GM12892 (cell line): ENCODE measurements at regions not wholly inside any gene's neighbourhood (a gene's known extent, or its start where the extent isn't known, plus 50 kb on each side); places are given as distances from the start of the nearest gene placed in this dataset.

Experiments used
- DNase-seq: peaks from one replicate; pipeline ENCODE4 v3.0.0; 2011; ENCODE audit not compliant: insufficient read length
- FAIRE-seq: peaks from 2 replicates; lab custom pipeline; 2011; peaks lifted over from hg19 to GRCh38; lab: Jason Lieb, UNC
- POLR2A ChIP-seq: IDR thresholded peaks from 2 replicates; pipeline ENCODE4 v1.6.1; 2011; ENCODE audit warnings: low read depth, low read length, control low read depth
- POLR2AphosphoS5 ChIP-seq: IDR thresholded peaks from 2 replicates; pipeline ENCODE4 v1.6.1; 2011; ENCODE audit warnings: low read depth, low read length, control low read depth
- TAF1 ChIP-seq: IDR thresholded peaks from 2 replicates; pipeline ENCODE4 v1.6.1; 2011; ENCODE audit warnings: low read depth, mild to moderate bottlenecking, control low read depth, low read length, borderline replicate concordance

GRCh38 chr5:121752149-121752548, 99.5 kb upstream of the FTMT start:
- DNase-seq (no peak), FAIRE-seq (no peak)
- TF ChIP-seq POLR2A (no peak), POLR2AphosphoS5 (no peak), TAF1 (no peak)

GRCh38 chr5:121755266-121755665, 96.4 kb upstream of the FTMT start:
- TF ChIP-seq TAF1 (no peak), POLR2AphosphoS5 (no peak), POLR2A (no peak)
- FAIRE-seq, result no peak
- no peak for DNase-seq

GRCh38 chr5:121757753-121758152, 93.9 kb upstream of the FTMT start:
- no peak for FAIRE-seq
- TF ChIP-seq TAF1 (no peak), POLR2A (no peak), POLR2AphosphoS5 (no peak)
- DNase-seq, result no peak

GRCh38 chr5:121758615-121759014, 93.1 kb upstream of the FTMT start:
- FAIRE-seq (no peak), DNase-seq (no peak)
- TF ChIP-seq POLR2AphosphoS5 (no peak), POLR2A (no peak), TAF1 (no peak)

GRCh38 chr5:121762426-121762825, 89.3 kb upstream of the FTMT start:
- no peak for FAIRE-seq
- no peak for DNase-seq
- TF ChIP-seq TAF1 (no peak), POLR2A (no peak), POLR2AphosphoS5 (no peak)

GRCh38 chr5:121763665-121764064, 88.0 kb upstream of the FTMT start:
- no peak for FAIRE-seq
- DNase-seq, result no peak
- TF ChIP-seq POLR2A (no peak), TAF1 (no peak), POLR2AphosphoS5 (no peak)

- FAIRE-seq, result no peak
- TF ChIP-seq POLR2A, result no peak
- TF ChIP-seq POLR2AphosphoS5, result no peak
- TF ChIP-seq TAF1, result no peak
Measured at GRCh38 chr5:121780406-121780805, 71.3 kb upstream of the FTMT start.

GRCh38 chr5:121783700-121784099, 68.0 kb upstream of the FTMT start:
- no peak for TF ChIP-seq POLR2A
- no peak for TF ChIP-seq POLR2AphosphoS5
- TF ChIP-seq TAF1, result no peak
- no peak for DNase-seq
- FAIRE-seq, result no peak

More at GRCh38 chr5:121780406-121780805, 71.3 kb upstream of the FTMT start:
- no peak for DNase-seq

- FAIRE-seq (no peak), DNase-seq (no peak)
- TF ChIP-seq POLR2A (no peak), TAF1 (no peak), POLR2AphosphoS5 (no peak)
Measured at GRCh38 chr5:121793791-121794190, 57.9 kb upstream of the FTMT start.

- TF ChIP-seq TAF1, result no peak
- no peak for TF ChIP-seq POLR2AphosphoS5
- TF ChIP-seq POLR2A, result no peak
- no peak for DNase-seq
- no peak for FAIRE-seq
Measured at GRCh38 chr5:121795511-121795910, 56.2 kb upstream of the FTMT start.

GRCh38 chr5:121797681-121798518, 53.8 kb upstream of the FTMT start:
- no peak for DNase-seq
- FAIRE-seq, result no peak
- no peak for TF ChIP-seq TAF1
- TF ChIP-seq POLR2AphosphoS5, result no peak
- TF ChIP-seq POLR2A, result no peak
